ENCODE measurements at regions not wholly inside any gene's neighbourhood (a gene's known extent, or its start where the extent isn't known, plus 50 kb on each side); places are given as distances from the start of the nearest gene placed in this dataset.

DNA sequence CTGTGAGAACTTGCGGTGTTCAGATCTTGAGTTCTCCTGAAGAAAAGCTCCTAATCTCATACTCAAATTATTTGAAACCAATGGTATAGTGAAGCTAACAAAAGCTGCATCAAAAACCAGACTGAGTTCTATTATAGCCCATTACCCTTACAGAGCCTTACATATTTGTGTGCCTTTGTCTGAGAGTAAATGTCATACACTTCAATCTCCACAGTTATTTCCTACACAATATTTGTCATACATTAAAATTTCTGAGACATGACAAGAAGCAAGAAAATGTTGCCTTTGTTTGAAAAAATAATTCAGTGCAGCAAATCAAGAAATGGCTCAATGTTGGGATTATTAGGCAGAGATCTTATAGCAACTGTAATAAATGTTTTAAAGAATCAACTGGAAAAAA, 776.1 kb upstream of the MBL2 start:
- TF ChIP-seq, protein P1, sequence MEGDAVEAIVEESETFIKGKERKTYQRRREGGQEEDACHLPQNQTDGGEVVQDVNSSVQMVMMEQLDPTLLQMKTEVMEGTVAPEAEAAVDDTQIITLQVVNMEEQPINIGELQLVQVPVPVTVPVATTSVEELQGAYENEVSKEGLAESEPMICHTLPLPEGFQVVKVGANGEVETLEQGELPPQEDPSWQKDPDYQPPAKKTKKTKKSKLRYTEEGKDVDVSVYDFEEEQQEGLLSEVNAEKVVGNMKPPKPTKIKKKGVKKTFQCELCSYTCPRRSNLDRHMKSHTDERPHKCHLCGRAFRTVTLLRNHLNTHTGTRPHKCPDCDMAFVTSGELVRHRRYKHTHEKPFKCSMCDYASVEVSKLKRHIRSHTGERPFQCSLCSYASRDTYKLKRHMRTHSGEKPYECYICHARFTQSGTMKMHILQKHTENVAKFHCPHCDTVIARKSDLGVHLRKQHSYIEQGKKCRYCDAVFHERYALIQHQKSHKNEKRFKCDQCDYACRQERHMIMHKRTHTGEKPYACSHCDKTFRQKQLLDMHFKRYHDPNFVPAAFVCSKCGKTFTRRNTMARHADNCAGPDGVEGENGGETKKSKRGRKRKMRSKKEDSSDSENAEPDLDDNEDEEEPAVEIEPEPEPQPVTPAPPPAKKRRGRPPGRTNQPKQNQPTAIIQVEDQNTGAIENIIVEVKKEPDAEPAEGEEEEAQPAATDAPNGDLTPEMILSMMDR (IDR thresholded peaks at IDR 0.05) = no peak
- no peak for TF ChIP-seq POLR2A (IDR thresholded peaks at IDR 0.05)
